Stomach smooth muscle (tissue), 2 donors: ENCODE measurements at regions not wholly inside any gene's neighbourhood (a gene's known extent, or its start where the extent isn't known, plus 50 kb on each side); places are given as distances from the start of the nearest gene placed in this dataset.

Experiments used
- H3K27ac ChIP-seq: one replicate; pipeline ENCODE4 v1.7.0; 2013; ENCODE audit warnings: mild to moderate bottlenecking, low read length, inconsistent platforms
- H3K27me3 ChIP-seq, 2 donors: one replicate each; pipeline ENCODE4 v1.7.0; 2013; ENCODE audit warnings: low read length in 2 of 2; ENCODE audit not compliant: insufficient read depth in 2 of 2, control insufficient read depth in 1 of 2
- H3K36me3 ChIP-seq, 2 donors: one replicate each; pipeline ENCODE4 v1.7.0; 2013; ENCODE audit warnings: low read length in 2 of 2; ENCODE audit not compliant: control insufficient read depth in 2 of 2, insufficient read depth in 2 of 2
- H3K4me1 ChIP-seq: one replicate; pipeline ENCODE4 v1.7.0; 2013; ENCODE audit warnings: low read length; ENCODE audit not compliant: control insufficient read depth, insufficient read depth
- H3K4me3 ChIP-seq, 2 donors: one replicate each; pipeline ENCODE4 v1.7.0; 2013; ENCODE audit warnings: low read length in 2 of 2
- H3K9ac ChIP-seq, 2 donors: one replicate each; pipeline ENCODE4 v1.7.0; 2013; ENCODE audit warnings: low read length in 2 of 2, mild to moderate bottlenecking in 1 of 2
- H3K9me3 ChIP-seq, 2 donors: one replicate each; pipeline ENCODE4 v1.7.0; 2013; ENCODE audit warnings: low read length in 2 of 2; ENCODE audit not compliant: control insufficient read depth in 2 of 2
- donor health status: healthy.
- donor health status: Pancreatic carcinoma.

GRCh38 chr4:35246493-35246892 is 997.8 kb downstream of the ARAP2 start:
- no peaks in the 10 kb centered on the region for H3K27me3 ChIP-seq

GRCh38 chr4:35247047-35247446 is 997.3 kb downstream of the ARAP2 start:
- no peak overlapping the region for H3K27ac ChIP-seq
- H3K9ac ChIP-seq, result no peak overlapping the region
- H3K4me3 ChIP-seq, result no peak overlapping the region
- no peaks in the 10 kb centered on the region for H3K27me3 ChIP-seq
- no peaks in the 10 kb centered on the region for H3K4me1 ChIP-seq
- no peaks in the 10 kb centered on the region for H3K9me3 ChIP-seq
- no peaks in the 10 kb centered on the region for H3K36me3 ChIP-seq

More at GRCh38 chr4:35246493-35246892, 997.8 kb downstream of the ARAP2 start:
- peaks cover 0 to 4% of the 10 kb centered on the region in 2 donors for H3K9me3 ChIP-seq
- no peak overlapping the region for H3K27ac ChIP-seq
- no peaks in the 10 kb centered on the region for H3K4me1 ChIP-seq
- no peak overlapping the region for H3K4me3 ChIP-seq
- H3K36me3 ChIP-seq, result no peaks in the 10 kb centered on the region
- no peak overlapping the region for H3K9ac ChIP-seq

- no peak overlapping the region for H3K27ac ChIP-seq
- H3K36me3 ChIP-seq, result no peaks in the 10 kb centered on the region
- H3K4me3 ChIP-seq, result no peak overlapping the region
- no peaks in the 10 kb centered on the region for H3K4me1 ChIP-seq
- H3K9ac ChIP-seq, result no peak overlapping the region
- H3K9me3 ChIP-seq, result no peaks in the 10 kb centered on the region
- H3K27me3 ChIP-seq, result no peaks in the 10 kb centered on the region
Measured at GRCh38 chr4:35250331-35250730, 994.0 kb downstream of the ARAP2 start.

GRCh38 chr4:35250761-35251160 is 993.6 kb downstream of the ARAP2 start:
- no peak overlapping the region for H3K4me3 ChIP-seq

GRCh38 chr4:35252071-35252470 is 992.2 kb downstream of the ARAP2 start:
- no peak overlapping the region for H3K4me3 ChIP-seq
- H3K36me3 ChIP-seq, result no peaks in the 10 kb centered on the region

More at GRCh38 chr4:35250761-35251160, 993.6 kb downstream of the ARAP2 start:
- Histone ChIP-seq H3K36me3 (no peaks in the 10 kb centered on the region), H3K4me1 (no peaks in the 10 kb centered on the region), H3K27ac (no peak overlapping the region), H3K27me3 (no peaks in the 10 kb centered on the region), H3K9me3 (no peaks in the 10 kb centered on the region), H3K9ac (no peak overlapping the region)

GRCh38 chr4:35252866-35253265 is 991.4 kb downstream of the ARAP2 start:
- H3K9me3 ChIP-seq, result no peaks in the 10 kb centered on the region
- no peak overlapping the region for H3K27ac ChIP-seq
- H3K4me3 ChIP-seq, result no peak overlapping the region
- no peaks in the 10 kb centered on the region for H3K4me1 ChIP-seq
- H3K27me3 ChIP-seq, result no peaks in the 10 kb centered on the region
- no peaks in the 10 kb centered on the region for H3K36me3 ChIP-seq
- no peak overlapping the region for H3K9ac ChIP-seq

More at GRCh38 chr4:35252071-35252470, 992.2 kb downstream of the ARAP2 start:
- H3K27me3 ChIP-seq, result no peaks in the 10 kb centered on the region
- H3K9me3 ChIP-seq, result no peaks in the 10 kb centered on the region
- H3K27ac ChIP-seq, result no peak overlapping the region
- no peaks in the 10 kb centered on the region for H3K4me1 ChIP-seq
- no peak overlapping the region for H3K9ac ChIP-seq

GRCh38 chr4:35253331-35253730 is 991.0 kb downstream of the ARAP2 start:
- Histone ChIP-seq H3K36me3 (no peaks in the 10 kb centered on the region), H3K9me3 (no peaks in the 10 kb centered on the region), H3K4me1 (no peaks in the 10 kb centered on the region), H3K4me3 (no peak overlapping the region), H3K27ac (no peak overlapping the region), H3K9ac (no peak overlapping the region), H3K27me3 (no peaks in the 10 kb centered on the region)

- Histone ChIP-seq H3K9ac (no peak overlapping the region), H3K36me3 (no peaks in the 10 kb centered on the region), H3K27me3 (no peaks in the 10 kb centered on the region), H3K27ac (no peak overlapping the region), H3K4me3 (no peak overlapping the region), H3K9me3 (no peaks in the 10 kb centered on the region), H3K4me1 (no peaks in the 10 kb centered on the region)
Measured at GRCh38 chr4:35286434-35286833, 957.9 kb downstream of the ARAP2 start.

GRCh38 chr4:35300996-35301774 is 943.1 kb downstream of the ARAP2 start:
- no peaks in the 10 kb centered on the region for H3K4me1 ChIP-seq
- no peaks in the 10 kb centered on the region for H3K9me3 ChIP-seq
- no peak overlapping the region for H3K4me3 ChIP-seq
- H3K27me3 ChIP-seq, result no peaks in the 10 kb centered on the region
- H3K9ac ChIP-seq, result no peak overlapping the region
- H3K27ac ChIP-seq, result no peak overlapping the region
- no peaks in the 10 kb centered on the region for H3K36me3 ChIP-seq

GRCh38 chr4:35315419-35315818 is 928.9 kb downstream of the ARAP2 start:
- Histone ChIP-seq H3K9ac (no peak overlapping the region), H3K36me3 (no peaks in the 10 kb centered on the region), H3K27ac (no peak overlapping the region), H3K4me3 (no peak overlapping the region), H3K9me3 (no peaks in the 10 kb centered on the region), H3K27me3 (no peaks in the 10 kb centered on the region), H3K4me1 (no peaks in the 10 kb centered on the region)

GRCh38 chr4:35325908-35326453 is 918.3 kb downstream of the ARAP2 start:
- Histone ChIP-seq H3K9ac (no peak overlapping the region), H3K4me1 (no peaks in the 10 kb centered on the region), H3K27me3 (no peaks in the 10 kb centered on the region), H3K9me3 (no peaks in the 10 kb centered on the region), H3K4me3 (no peak overlapping the region), H3K27ac (no peak overlapping the region), H3K36me3 (no peaks in the 10 kb centered on the region)
